ENCODE measurements at regions not wholly inside any gene's neighbourhood (a gene's known extent, or its start where the extent isn't known, plus 50 kb on each side); places are given as distances from the start of the nearest gene placed in this dataset.

DNA sequence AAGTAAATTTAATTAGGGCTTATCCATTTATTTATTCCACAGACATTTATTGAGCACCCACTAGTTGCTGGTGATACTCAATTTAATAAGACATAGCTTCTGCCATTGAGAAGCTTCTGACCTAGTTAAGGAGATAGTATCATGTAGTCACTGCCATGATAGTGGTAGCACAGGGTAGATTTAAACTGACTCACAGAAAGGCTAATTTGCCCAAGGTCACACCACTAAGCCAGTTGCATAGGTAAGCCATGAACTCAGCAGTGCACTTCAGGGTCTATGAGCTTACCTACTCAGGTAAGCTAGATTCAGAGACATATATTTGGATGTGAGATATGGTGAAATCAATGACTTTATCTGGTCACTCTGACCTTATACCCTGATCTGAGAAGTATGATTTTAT, 168.4 kb downstream of the TNFSF18 start:
- Histone ChIP-seq H3K9ac (ENCODE audit: low read depth in 1 of 2, low read length in 2 of 2) (no peak overlapping the region), H3K36me3 (ENCODE audit: control insufficient read depth in 2 of 2, insufficient read depth in 2 of 2, low read length in 2 of 2) (no peaks in the 10 kb centered on the region), H3K27me3 (ENCODE audit: control insufficient read depth in 2 of 2, insufficient read depth in 2 of 2, low read length in 2 of 2) (no peaks in the 10 kb centered on the region), H3K9me3 (ENCODE audit: control insufficient read depth in 2 of 2, low read length in 2 of 2) (no peaks in the 10 kb centered on the region), H3K4me1 (ENCODE audit: control insufficient read depth in 2 of 2, insufficient read depth in 2 of 2, low read length in 2 of 2) (no peaks in the 10 kb centered on the region), H3K4me3 (ENCODE audit: low read length in 2 of 2) (no peak overlapping the region), H3K27ac (ENCODE audit: low read depth in 2 of 2, low read length in 2 of 2) (no peak overlapping the region)

DNA sequence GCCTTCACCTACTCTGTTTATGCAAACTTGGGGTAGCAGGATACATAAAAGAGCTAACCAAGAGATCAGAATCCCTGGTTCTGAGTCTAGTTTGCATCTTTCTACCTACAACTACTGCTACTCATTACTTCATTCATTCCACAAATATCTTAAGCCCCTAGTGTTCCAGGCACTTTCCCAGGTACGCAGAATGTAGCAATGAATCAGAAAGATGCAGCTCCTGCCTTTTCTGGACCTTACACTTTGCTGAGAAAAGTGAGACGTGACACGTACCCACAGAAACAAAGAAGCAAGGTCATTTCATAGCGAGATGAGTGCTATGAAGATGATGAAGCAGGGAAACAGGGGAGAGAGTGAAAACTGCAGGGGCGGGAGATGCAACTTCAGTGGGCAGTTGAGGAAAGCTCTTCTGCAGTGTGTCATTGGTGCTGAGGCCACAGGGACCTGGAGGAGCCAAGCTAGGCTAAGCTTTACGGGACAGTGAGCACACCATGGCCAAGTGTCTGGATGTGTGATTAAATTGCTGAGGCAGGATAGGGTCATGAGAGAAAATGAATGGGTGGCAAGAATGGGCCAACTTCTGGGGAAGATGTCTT, 167.9 kb downstream of the TNFSF18 start:
- Histone ChIP-seq H3K27me3 (ENCODE audit: control insufficient read depth in 2 of 2, insufficient read depth in 2 of 2, low read length in 2 of 2) (no peaks in the 10 kb centered on the region), H3K9ac (ENCODE audit: low read depth in 1 of 2, low read length in 2 of 2) (no peak overlapping the region), H3K4me3 (ENCODE audit: low read length in 2 of 2) (no peak overlapping the region), H3K27ac (ENCODE audit: low read depth in 2 of 2, low read length in 2 of 2) (no peak overlapping the region), H3K9me3 (ENCODE audit: control insufficient read depth in 2 of 2, low read length in 2 of 2) (no peaks in the 10 kb centered on the region), H3K4me1 (ENCODE audit: control insufficient read depth in 2 of 2, insufficient read depth in 2 of 2, low read length in 2 of 2) (no peaks in the 10 kb centered on the region), H3K36me3 (ENCODE audit: control insufficient read depth in 2 of 2, insufficient read depth in 2 of 2, low read length in 2 of 2) (no peaks in the 10 kb centered on the region)

DNA sequence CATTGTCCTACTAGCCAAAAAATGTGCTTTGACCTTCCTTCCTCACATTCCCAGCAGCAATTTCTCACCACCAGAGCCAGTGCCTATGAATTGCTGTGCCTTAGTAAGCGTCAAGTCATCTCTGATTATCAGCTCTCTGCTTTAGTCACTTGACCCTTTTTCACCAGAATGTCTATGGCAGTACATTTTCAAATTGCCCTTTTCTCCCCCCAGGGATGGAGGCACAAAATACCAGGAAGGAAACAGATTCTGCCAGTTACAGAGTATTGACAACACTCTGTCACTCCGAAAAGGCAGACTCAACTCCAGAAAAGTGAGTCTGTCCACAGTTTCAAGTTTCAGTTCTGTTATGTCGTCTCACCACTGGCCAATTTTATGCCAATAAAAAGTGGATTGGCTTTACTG, 167.4 kb downstream of the TNFSF18 start:
- no peak overlapping the region for H3K9ac ChIP-seq (ENCODE audit: low read depth in 1 of 2, low read length in 2 of 2)
- no peak overlapping the region for H3K4me3 ChIP-seq (ENCODE audit: low read length in 2 of 2)
- H3K27ac ChIP-seq (ENCODE audit: low read depth in 2 of 2, low read length in 2 of 2) = no peak overlapping the region
- no peaks in the 10 kb centered on the region for H3K9me3 ChIP-seq (ENCODE audit: control insufficient read depth in 2 of 2, low read length in 2 of 2)
- H3K4me1 ChIP-seq (ENCODE audit: control insufficient read depth in 2 of 2, insufficient read depth in 2 of 2, low read length in 2 of 2) = no peaks in the 10 kb centered on the region
- no peaks in the 10 kb centered on the region for H3K27me3 ChIP-seq (ENCODE audit: control insufficient read depth in 2 of 2, insufficient read depth in 2 of 2, low read length in 2 of 2)
- H3K36me3 ChIP-seq (ENCODE audit: control insufficient read depth in 2 of 2, insufficient read depth in 2 of 2, low read length in 2 of 2) = no peaks in the 10 kb centered on the region

DNA sequence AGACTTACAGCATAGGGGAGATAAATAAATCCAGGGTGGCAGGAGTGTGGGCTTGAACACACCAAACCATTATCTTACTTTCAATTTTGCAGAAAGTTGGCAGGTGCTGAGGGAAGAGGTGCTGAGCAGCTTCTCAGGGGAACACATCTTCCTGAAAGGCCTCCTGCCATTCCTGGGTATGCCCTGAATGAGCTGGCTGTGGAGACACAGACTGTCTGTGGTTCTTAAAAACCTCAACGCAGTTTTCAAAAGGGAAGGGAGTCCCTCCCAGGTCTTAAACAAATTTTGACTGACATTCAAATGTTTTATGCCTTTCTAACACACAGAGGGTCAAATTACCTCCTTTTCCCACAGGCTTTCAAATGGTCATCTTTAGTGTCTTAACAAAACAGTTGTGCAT, 166.9 kb downstream of the TNFSF18 start:
- no peaks in the 10 kb centered on the region for H3K9me3 ChIP-seq (ENCODE audit: control insufficient read depth in 2 of 2, low read length in 2 of 2)
- H3K36me3 ChIP-seq (ENCODE audit: control insufficient read depth in 2 of 2, insufficient read depth in 2 of 2, low read length in 2 of 2) = no peaks in the 10 kb centered on the region
- no peak overlapping the region for H3K27ac ChIP-seq (ENCODE audit: low read depth in 2 of 2, low read length in 2 of 2)
- no peak overlapping the region for H3K9ac ChIP-seq (ENCODE audit: low read depth in 1 of 2, low read length in 2 of 2)
- H3K4me3 ChIP-seq (ENCODE audit: low read length in 2 of 2) = no peak overlapping the region
- H3K27me3 ChIP-seq (ENCODE audit: control insufficient read depth in 2 of 2, insufficient read depth in 2 of 2, low read length in 2 of 2) = no peaks in the 10 kb centered on the region
- no peaks in the 10 kb centered on the region for H3K4me1 ChIP-seq (ENCODE audit: control insufficient read depth in 2 of 2, insufficient read depth in 2 of 2, low read length in 2 of 2)

DNA sequence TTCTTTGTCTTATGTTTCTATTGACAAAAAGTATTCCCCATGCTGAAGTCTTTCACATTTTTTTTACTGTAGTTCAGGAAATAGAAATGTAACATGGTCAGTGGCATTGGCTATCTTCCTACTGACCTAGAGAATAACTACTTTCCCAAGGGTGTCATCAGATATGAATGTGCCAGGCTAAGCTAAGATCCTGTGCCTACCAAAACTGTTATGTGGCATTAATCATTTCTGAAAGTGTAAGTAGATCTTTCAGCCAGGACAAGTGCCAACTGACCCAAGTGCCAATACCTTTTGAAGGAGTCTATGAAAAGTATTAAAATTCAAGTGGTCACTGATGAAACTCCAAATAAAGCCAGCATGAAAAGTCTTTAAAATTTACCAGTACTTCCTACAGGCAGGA, 165.3 kb downstream of the TNFSF18 start:
- Histone ChIP-seq H3K36me3 (ENCODE audit: control insufficient read depth in 2 of 2, insufficient read depth in 2 of 2, low read length in 2 of 2) (no peaks in the 10 kb centered on the region), H3K4me3 (ENCODE audit: low read length in 2 of 2) (no peak overlapping the region), H3K9ac (ENCODE audit: low read depth in 1 of 2, low read length in 2 of 2) (no peak overlapping the region), H3K4me1 (ENCODE audit: control insufficient read depth in 2 of 2, insufficient read depth in 2 of 2, low read length in 2 of 2) (no peaks in the 10 kb centered on the region), H3K27me3 (ENCODE audit: control insufficient read depth in 2 of 2, insufficient read depth in 2 of 2, low read length in 2 of 2) (no peaks in the 10 kb centered on the region), H3K9me3 (ENCODE audit: control insufficient read depth in 2 of 2, low read length in 2 of 2) (no peaks in the 10 kb centered on the region), H3K27ac (ENCODE audit: low read depth in 2 of 2, low read length in 2 of 2) (no peak overlapping the region)

DNA sequence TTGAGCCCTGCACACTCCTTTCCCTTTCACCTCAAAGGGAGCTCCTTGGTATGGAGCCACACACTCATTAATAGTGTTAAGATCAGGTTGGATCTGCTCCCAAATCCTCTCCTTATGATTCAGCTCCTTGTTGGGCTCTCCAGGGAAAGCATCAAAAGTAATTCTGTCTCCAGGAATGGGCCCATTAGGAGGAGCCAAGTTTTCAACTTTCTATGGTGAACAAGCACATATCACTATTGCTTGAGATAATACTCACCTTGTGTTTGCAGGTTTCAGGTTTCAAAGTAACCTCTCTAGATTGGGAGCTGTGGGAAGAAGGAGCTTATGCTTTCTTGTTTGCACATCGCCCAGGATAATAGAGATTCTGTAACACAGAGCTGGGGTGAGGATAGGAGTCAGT, 164.8 kb downstream of the TNFSF18 start:
- no peaks in the 10 kb centered on the region for H3K36me3 ChIP-seq (ENCODE audit: control insufficient read depth in 2 of 2, insufficient read depth in 2 of 2, low read length in 2 of 2)
- no peaks in the 10 kb centered on the region for H3K4me1 ChIP-seq (ENCODE audit: control insufficient read depth in 2 of 2, insufficient read depth in 2 of 2, low read length in 2 of 2)
- no peaks in the 10 kb centered on the region for H3K27me3 ChIP-seq (ENCODE audit: control insufficient read depth in 2 of 2, insufficient read depth in 2 of 2, low read length in 2 of 2)
- no peaks in the 10 kb centered on the region for H3K9me3 ChIP-seq (ENCODE audit: control insufficient read depth in 2 of 2, low read length in 2 of 2)
- H3K27ac ChIP-seq (ENCODE audit: low read depth in 2 of 2, low read length in 2 of 2) = no peak overlapping the region
- no peak overlapping the region for H3K9ac ChIP-seq (ENCODE audit: low read depth in 1 of 2, low read length in 2 of 2)
- H3K4me3 ChIP-seq (ENCODE audit: low read length in 2 of 2) = no peak overlapping the region

DNA sequence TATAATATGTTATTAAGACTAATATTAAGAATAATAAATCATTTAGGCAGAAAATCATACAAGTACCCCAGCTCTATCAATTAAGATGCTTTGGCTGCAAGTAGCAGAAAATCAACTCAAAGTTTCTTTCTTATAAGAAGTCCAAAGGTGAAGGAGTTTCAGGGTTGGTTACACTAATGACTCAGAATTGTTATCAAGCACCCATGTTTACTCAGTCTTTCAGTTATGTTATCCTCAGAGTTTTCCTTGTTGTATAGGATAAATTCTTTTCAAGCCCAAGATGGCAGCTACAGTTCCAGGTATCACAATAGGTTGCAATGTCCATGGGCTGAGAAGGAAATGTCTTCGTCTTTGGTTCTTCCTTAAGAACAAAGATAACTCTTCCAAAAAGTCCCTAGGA, 163.6 kb downstream of the TNFSF18 start:
- H3K4me1 ChIP-seq (ENCODE audit: control insufficient read depth in 2 of 2, insufficient read depth in 2 of 2, low read length in 2 of 2) = no peaks in the 10 kb centered on the region
- no peaks in the 10 kb centered on the region for H3K36me3 ChIP-seq (ENCODE audit: control insufficient read depth in 2 of 2, insufficient read depth in 2 of 2, low read length in 2 of 2)
- H3K27ac ChIP-seq (ENCODE audit: low read depth in 2 of 2, low read length in 2 of 2) = no peak overlapping the region
- no peaks in the 10 kb centered on the region for H3K9me3 ChIP-seq (ENCODE audit: control insufficient read depth in 2 of 2, low read length in 2 of 2)
- H3K9ac ChIP-seq (ENCODE audit: low read depth in 1 of 2, low read length in 2 of 2) = no peak overlapping the region
- H3K4me3 ChIP-seq (ENCODE audit: low read length in 2 of 2) = no peak overlapping the region
- no peaks in the 10 kb centered on the region for H3K27me3 ChIP-seq (ENCODE audit: control insufficient read depth in 2 of 2, insufficient read depth in 2 of 2, low read length in 2 of 2)

DNA sequence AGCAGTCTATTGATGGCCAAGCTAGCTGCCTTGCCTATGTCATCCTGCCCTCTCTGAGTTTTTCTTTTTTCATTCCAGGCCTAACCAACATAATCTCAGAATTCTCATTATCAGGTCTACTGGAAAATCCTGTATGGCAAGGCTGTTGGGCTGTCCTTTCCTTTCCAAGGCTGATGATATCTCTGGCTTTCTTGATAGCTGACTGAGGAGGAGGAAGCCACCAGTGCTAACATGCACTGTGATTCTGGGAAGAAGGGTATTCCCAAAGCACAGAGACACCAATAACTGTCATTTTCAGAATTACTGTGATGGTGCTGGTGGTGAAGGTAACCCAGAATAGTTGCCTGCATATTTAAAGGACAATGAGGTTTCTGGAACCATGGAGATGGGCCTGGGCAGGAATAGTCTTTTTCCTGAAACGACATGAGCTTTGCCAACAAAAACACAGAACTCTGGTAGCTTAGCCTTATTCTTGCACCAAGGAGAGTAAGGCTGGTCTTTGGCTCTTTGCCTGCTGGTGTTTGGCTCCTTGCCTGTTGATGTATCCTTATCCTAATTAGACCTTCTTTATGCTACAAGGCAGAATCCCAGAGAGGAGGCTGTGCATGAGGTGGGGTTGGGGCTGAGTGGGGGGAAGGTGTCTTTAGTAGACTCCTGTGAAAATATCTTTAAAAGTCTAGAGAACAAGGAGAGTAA, 157.4 kb downstream of the TNFSF18 start:
- Histone ChIP-seq H3K9ac (ENCODE audit: low read depth in 1 of 2, low read length in 2 of 2) (no peak overlapping the region), H3K4me3 (ENCODE audit: low read length in 2 of 2) (no peak overlapping the region), H3K27me3 (ENCODE audit: control insufficient read depth in 2 of 2, insufficient read depth in 2 of 2, low read length in 2 of 2) (no peaks in the 10 kb centered on the region), H3K27ac (ENCODE audit: low read depth in 2 of 2, low read length in 2 of 2) (no peak overlapping the region), H3K36me3 (ENCODE audit: control insufficient read depth in 2 of 2, insufficient read depth in 2 of 2, low read length in 2 of 2) (no peaks in the 10 kb centered on the region), H3K4me1 (ENCODE audit: control insufficient read depth in 2 of 2, insufficient read depth in 2 of 2, low read length in 2 of 2) (no peaks in the 10 kb centered on the region), H3K9me3 (ENCODE audit: control insufficient read depth in 2 of 2, low read length in 2 of 2) (no peaks in the 10 kb centered on the region)

DNA sequence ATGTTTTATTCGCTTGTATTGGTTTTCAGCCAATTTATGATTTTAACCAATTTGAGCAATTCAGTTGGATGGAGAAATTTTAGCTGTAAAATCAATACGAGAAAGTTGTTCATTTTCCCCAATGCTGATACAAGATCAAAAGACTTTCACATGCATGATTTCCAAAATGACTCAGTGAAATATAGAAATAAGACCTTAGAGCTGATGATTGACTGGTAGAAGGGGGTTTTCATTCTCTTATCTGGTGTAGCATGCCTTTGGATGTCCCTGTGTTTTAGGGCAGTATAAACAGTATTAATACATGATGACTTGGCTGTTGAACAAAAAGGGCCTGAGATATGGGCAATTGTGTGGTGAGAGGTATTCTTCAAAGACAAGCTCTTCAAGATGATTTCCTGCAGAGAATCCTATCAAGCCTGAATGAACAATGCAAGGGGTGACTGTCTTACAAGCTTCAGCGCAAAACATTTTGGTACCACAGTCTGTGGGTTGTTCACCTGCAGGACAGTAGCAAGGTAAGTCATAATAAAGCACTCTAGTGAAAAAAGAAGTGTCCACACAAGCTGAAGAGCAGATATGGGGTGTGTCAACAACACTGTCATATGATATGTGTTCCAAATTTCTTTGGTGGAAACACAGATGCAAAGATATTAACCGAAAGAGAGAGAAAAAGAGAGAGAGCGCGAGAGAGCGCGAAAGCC, 156.2 kb downstream of the TNFSF18 start:
- H3K27ac ChIP-seq (ENCODE audit: low read depth in 2 of 2, low read length in 2 of 2) = no peak overlapping the region
- H3K27me3 ChIP-seq (ENCODE audit: control insufficient read depth in 2 of 2, insufficient read depth in 2 of 2, low read length in 2 of 2) = no peaks in the 10 kb centered on the region
- no peaks in the 10 kb centered on the region for H3K36me3 ChIP-seq (ENCODE audit: control insufficient read depth in 2 of 2, insufficient read depth in 2 of 2, low read length in 2 of 2)
- no peaks in the 10 kb centered on the region for H3K9me3 ChIP-seq (ENCODE audit: control insufficient read depth in 2 of 2, low read length in 2 of 2)
- H3K4me3 ChIP-seq (ENCODE audit: low read length in 2 of 2) = peak overlapping the region in 1 of 2 donors; percentile 51
- no peaks in the 10 kb centered on the region for H3K4me1 ChIP-seq (ENCODE audit: control insufficient read depth in 2 of 2, insufficient read depth in 2 of 2, low read length in 2 of 2)
- no peak overlapping the region for H3K9ac ChIP-seq (ENCODE audit: low read depth in 1 of 2, low read length in 2 of 2)

DNA sequence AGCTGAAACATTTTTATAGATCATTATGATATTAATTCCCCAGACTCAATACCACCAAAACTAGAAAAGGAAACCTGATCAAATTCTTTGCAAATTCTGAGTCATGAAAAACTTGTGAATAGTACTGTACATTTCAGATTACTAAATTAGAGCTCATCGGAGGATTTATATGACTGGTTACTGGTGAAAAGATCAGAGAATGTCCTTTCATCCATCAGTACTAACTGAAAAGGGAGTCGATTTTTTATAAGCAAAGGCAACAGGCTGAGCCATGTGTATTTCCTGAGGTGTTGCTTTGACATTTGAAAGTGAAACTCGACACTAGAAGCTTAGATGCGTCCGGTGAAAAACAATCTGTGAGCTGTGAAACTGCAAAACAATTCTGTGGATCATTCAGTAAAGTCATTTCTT, 155.7 kb downstream of the TNFSF18 start:
- H3K36me3 ChIP-seq (ENCODE audit: control insufficient read depth in 2 of 2, insufficient read depth in 2 of 2, low read length in 2 of 2) = no peaks in the 10 kb centered on the region
- H3K27me3 ChIP-seq (ENCODE audit: control insufficient read depth in 2 of 2, insufficient read depth in 2 of 2, low read length in 2 of 2) = no peaks in the 10 kb centered on the region
- peak overlapping the region in 1 of 2 donors; percentile 51 for H3K4me3 ChIP-seq (ENCODE audit: low read length in 2 of 2)
- H3K9me3 ChIP-seq (ENCODE audit: control insufficient read depth in 2 of 2, low read length in 2 of 2) = no peaks in the 10 kb centered on the region
- H3K4me1 ChIP-seq (ENCODE audit: control insufficient read depth in 2 of 2, insufficient read depth in 2 of 2, low read length in 2 of 2) = no peaks in the 10 kb centered on the region
- no peak overlapping the region for H3K27ac ChIP-seq (ENCODE audit: low read depth in 2 of 2, low read length in 2 of 2)
- H3K9ac ChIP-seq (ENCODE audit: low read depth in 1 of 2, low read length in 2 of 2) = no peak overlapping the region

Data from mucosa of rectum (tissue), 2 donors.